Upper lobe of left lung (tissue), 4 donors: ENCODE measurements at regions not wholly inside any gene's neighbourhood (a gene's known extent, or its start where the extent isn't known, plus 50 kb on each side); places are given as distances from the start of the nearest gene placed in this dataset.

Experiments
- CTCF ChIP-seq, 6 experiments: fragments of 450-650 bp in 4 of 6; fragments of 200-600 bp in 2 of 6; sonication (generic) in 2 of 6; IDR thresholded peaks; one replicate each; pipeline ENCODE4 v1.5.1; 2016 to 2019; ENCODE audit warnings: antibody characterized with exemption in 6 of 6
- POLR2AphosphoS5 ChIP-seq, 2 donors: sonication (generic); formaldehyde crosslinking; IDR thresholded peaks; one replicate each; pipeline ENCODE4 v1.5.1; 2017; ENCODE audit warnings: antibody characterized with exemption in 2 of 2

GRCh38 chr7:109660401-109660800, 1090.7 kb downstream of the DNAJB9 start:
- TF ChIP-seq POLR2AphosphoS5 (IDR thresholded peaks at IDR 0.05), result no peak
- TF ChIP-seq CTCF (IDR thresholded peaks at IDR 0.05), result no peak
